ENCODE measurements at regions not wholly inside any gene's neighbourhood (a gene's known extent, or its start where the extent isn't known, plus 50 kb on each side); places are given as distances from the start of the nearest gene placed in this dataset.

GRCh38 chr10:124196659-124197058, 103.3 kb upstream of the CHST15 start:
- TF ChIP-seq CTCF (IDR thresholded peaks at IDR 0.05) (no peak), POLR2A (IDR thresholded peaks at IDR 0.05) (no peak)
